ENCODE measurements at regions not wholly inside any gene's neighbourhood (a gene's known extent, or its start where the extent isn't known, plus 50 kb on each side); places are given as distances from the start of the nearest gene placed in this dataset.

GRCh38 chr7:69162931-69163670 lies 435.2 kb upstream of the AUTS2 start:
- no peak for DNase-seq (ENCODE audit: low read depth)

- no peak for DNase-seq (ENCODE audit: low read depth)
Observed at GRCh38 chr7:69166979-69167516, 431.2 kb upstream of the AUTS2 start.

- no peak for DNase-seq (ENCODE audit: low read depth)
Observed at GRCh38 chr7:69169386-69169785, 428.9 kb upstream of the AUTS2 start.

GRCh38 chr7:69172357-69173077 lies 425.8 kb upstream of the AUTS2 start:
- no peak for DNase-seq (ENCODE audit: low read depth)

- DNase-seq (ENCODE audit: low read depth): no peak
Observed at GRCh38 chr7:69173341-69173740, 424.9 kb upstream of the AUTS2 start.

- no peak for DNase-seq (ENCODE audit: low read depth)
Observed at GRCh38 chr7:69173846-69174245, 424.4 kb upstream of the AUTS2 start.

- DNase-seq (ENCODE audit: low read depth): no peak
Observed at GRCh38 chr7:69176841-69177240, 421.4 kb upstream of the AUTS2 start.

- no peak for DNase-seq (ENCODE audit: low read depth)
Observed at GRCh38 chr7:69177461-69177861, 420.8 kb upstream of the AUTS2 start.

- DNase-seq (ENCODE audit: low read depth): no peak
Observed at GRCh38 chr7:69177941-69178494, 420.3 kb upstream of the AUTS2 start.

- no peak for DNase-seq (ENCODE audit: low read depth)
Observed at GRCh38 chr7:69180662-69181061, 417.6 kb upstream of the AUTS2 start.

GRCh38 chr7:69182596-69183467 lies 415.4 kb upstream of the AUTS2 start:
- DNase-seq (ENCODE audit: low read depth): no peak

- DNase-seq (ENCODE audit: low read depth): no peak
Observed at GRCh38 chr7:69184339-69184738, 413.9 kb upstream of the AUTS2 start.

GRCh38 chr7:69185170-69185569 lies 413.1 kb upstream of the AUTS2 start:
- DNase-seq (ENCODE audit: low read depth): no peak

- DNase-seq (ENCODE audit: low read depth): no peak
Observed at GRCh38 chr7:69186974-69187373, 411.3 kb upstream of the AUTS2 start.

- DNase-seq (ENCODE audit: low read depth): no peak
Observed at GRCh38 chr7:69187824-69188333, 410.4 kb upstream of the AUTS2 start.

- no peak for DNase-seq (ENCODE audit: low read depth)
Observed at GRCh38 chr7:69189406-69189805, 408.9 kb upstream of the AUTS2 start.

GRCh38 chr7:69190025-69190424 lies 408.2 kb upstream of the AUTS2 start:
- DNase-seq (ENCODE audit: low read depth): no peak

- DNase-seq (ENCODE audit: low read depth): no peak
Observed at GRCh38 chr7:69190763-69191162, 407.5 kb upstream of the AUTS2 start.

- no peak for DNase-seq (ENCODE audit: low read depth)
Observed at GRCh38 chr7:69192134-69192533, 406.1 kb upstream of the AUTS2 start.

GRCh38 chr7:69193061-69193460 lies 405.2 kb upstream of the AUTS2 start:
- DNase-seq (ENCODE audit: low read depth): no peak

GRCh38 chr7:69196593-69196992 lies 401.7 kb upstream of the AUTS2 start:
- DNase-seq (ENCODE audit: low read depth): no peak

GRCh38 chr7:69198250-69198649 lies 400.0 kb upstream of the AUTS2 start:
- DNase-seq (ENCODE audit: low read depth): no peak
